ENCODE measurements at regions not wholly inside any gene's neighbourhood (a gene's known extent, or its start where the extent isn't known, plus 50 kb on each side); places are given as distances from the start of the nearest gene placed in this dataset.

- TF ChIP-seq CTCF (conservative IDR thresholded peaks at IDR 0.05; ENCODE audit: low read length) (no peak), EZH2phosphoT487 (IDR thresholded peaks at IDR 0.05; ENCODE audit: borderline replicate concordance) (no peak)
Observed at GRCh38 chr6:138678168-138678567, 95.4 kb upstream of the CCDC28A start.

Data from Loucy (cell line).